Mesothelial cell of epicardium (in vitro differentiated cells): ENCODE measurements at regions not wholly inside any gene's neighbourhood (a gene's known extent, or its start where the extent isn't known, plus 50 kb on each side); places are given as distances from the start of the nearest gene placed in this dataset.

Experiments used
- DNase-seq, 2 experiments: peaks; one replicate each; pipeline ENCODE4 v3.0.0; 2021; ENCODE audit warnings: low spot score in 2 of 2; ENCODE audit not compliant: unreplicated experiment in 2 of 2
- H3K27ac Mint-ChIP-seq: 2 replicates; pipeline ENCODE4 v1.8.0; 2021; ENCODE audit warnings: mixed read lengths
- H3K27me3 Mint-ChIP-seq: 2 replicates; pipeline ENCODE4 v1.8.0; 2021; ENCODE audit warnings: low read depth, mixed read lengths
- H3K36me3 Mint-ChIP-seq: 2 replicates; pipeline ENCODE4 v1.8.0; 2021; ENCODE audit warnings: mixed read lengths
- H3K4me1 Mint-ChIP-seq: 2 replicates; pipeline ENCODE4 v1.8.0; 2021; ENCODE audit warnings: mixed read lengths
- H3K4me3 Mint-ChIP-seq: 2 replicates; pipeline ENCODE4 v1.8.0; 2021; ENCODE audit warnings: mild to moderate bottlenecking, moderate library complexity, mixed read lengths
- H3K9me3 Mint-ChIP-seq: 2 replicates; pipeline ENCODE4 v1.8.0; 2021; ENCODE audit warnings: mixed read lengths
- TF ChIP-seq, protein P1 (sequence below): fragments of 200-600 bp; sonication (generic); IDR thresholded peaks from one replicate; pipeline ENCODE4 v1.5.0; 2021; ENCODE audit warnings: antibody characterized with exemption; ENCODE audit not compliant: unreplicated experiment

DNA sequence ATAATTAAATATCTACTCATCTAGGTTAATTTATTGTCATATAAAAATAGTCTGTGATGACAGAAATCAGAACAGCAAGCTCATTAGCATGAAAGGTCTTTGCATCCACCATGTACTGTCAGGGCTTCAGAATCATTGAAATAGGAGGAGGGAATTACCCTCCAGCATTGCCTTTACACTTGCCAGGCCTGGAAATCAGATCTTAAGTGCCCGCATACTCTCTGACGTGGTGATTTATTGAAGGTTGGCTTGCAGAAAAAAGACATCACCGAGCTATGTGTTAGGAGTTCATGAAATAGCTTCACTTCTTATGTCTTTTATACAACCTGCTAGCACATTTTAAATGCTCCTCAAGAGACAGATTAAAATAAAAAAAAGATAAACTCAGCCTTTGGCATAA lies 661.7 kb upstream of the SLITRK1 start:
- Mint-ChIP-seq H3K27me3 (no peaks in the 10 kb centered on the region), H3K4me3 (no peak overlapping the region), H3K27ac (no peak overlapping the region), H3K4me1 (peaks cover 13% of the 10 kb centered on the region), H3K9me3 (peaks cover 12% of the 10 kb centered on the region), H3K36me3 (peaks cover 2% of the 10 kb centered on the region)
- DNase-seq = no peak
- TF ChIP-seq, protein P1, sequence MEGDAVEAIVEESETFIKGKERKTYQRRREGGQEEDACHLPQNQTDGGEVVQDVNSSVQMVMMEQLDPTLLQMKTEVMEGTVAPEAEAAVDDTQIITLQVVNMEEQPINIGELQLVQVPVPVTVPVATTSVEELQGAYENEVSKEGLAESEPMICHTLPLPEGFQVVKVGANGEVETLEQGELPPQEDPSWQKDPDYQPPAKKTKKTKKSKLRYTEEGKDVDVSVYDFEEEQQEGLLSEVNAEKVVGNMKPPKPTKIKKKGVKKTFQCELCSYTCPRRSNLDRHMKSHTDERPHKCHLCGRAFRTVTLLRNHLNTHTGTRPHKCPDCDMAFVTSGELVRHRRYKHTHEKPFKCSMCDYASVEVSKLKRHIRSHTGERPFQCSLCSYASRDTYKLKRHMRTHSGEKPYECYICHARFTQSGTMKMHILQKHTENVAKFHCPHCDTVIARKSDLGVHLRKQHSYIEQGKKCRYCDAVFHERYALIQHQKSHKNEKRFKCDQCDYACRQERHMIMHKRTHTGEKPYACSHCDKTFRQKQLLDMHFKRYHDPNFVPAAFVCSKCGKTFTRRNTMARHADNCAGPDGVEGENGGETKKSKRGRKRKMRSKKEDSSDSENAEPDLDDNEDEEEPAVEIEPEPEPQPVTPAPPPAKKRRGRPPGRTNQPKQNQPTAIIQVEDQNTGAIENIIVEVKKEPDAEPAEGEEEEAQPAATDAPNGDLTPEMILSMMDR = no peak

DNA sequence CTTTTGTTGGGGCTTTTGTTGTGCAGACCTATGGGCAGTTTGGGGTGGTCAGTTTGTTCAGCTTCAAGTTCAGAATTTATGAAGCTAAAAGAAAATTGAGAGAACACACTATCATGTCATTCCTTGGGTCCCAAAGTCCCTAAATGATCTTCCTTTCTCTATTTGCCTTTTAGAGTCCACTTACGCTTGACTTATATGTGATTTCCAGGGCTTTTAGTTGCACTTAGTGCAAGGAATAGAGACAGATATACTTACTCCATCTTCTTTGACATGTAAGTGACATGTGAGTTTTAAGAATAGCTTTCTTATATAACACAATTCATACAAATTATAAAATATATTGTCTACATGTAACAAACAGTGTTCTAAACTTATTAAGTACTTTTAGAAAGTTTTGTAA lies 660.1 kb upstream of the SLITRK1 start:
- no peaks in the 10 kb centered on the region for H3K27me3 Mint-ChIP-seq
- no peak for DNase-seq
- peaks cover 14% of the 10 kb centered on the region for H3K4me1 Mint-ChIP-seq
- no peak overlapping the region for H3K27ac Mint-ChIP-seq
- TF ChIP-seq, protein P1 = no peak
- H3K36me3 Mint-ChIP-seq = peaks cover 2% of the 10 kb centered on the region
- peaks cover 12% of the 10 kb centered on the region for H3K9me3 Mint-ChIP-seq
- H3K4me3 Mint-ChIP-seq = no peak overlapping the region

DNA sequence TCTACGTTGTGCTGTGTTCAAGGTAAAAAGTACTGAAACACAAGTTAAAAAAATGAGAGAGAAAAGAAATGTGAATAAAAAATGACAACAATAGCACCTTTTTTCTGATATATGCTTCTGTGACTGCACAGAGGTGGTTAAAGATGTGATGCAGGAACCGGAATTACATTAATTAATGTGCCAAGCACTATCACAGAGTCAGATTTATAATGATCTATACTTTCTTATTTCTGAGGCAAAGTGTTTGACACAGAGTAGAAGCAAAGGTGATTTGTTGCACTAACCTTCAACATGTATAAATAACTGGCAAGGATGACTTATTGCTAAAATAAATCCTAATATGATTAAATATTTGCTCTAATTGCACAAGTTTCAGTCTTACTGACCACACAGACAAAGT lies 654.6 kb upstream of the SLITRK1 start:
- Mint-ChIP-seq H3K4me1 (peaks cover 6% of the 10 kb centered on the region), H3K27ac (no peak overlapping the region), H3K36me3 (no peaks in the 10 kb centered on the region), H3K4me3 (no peak overlapping the region), H3K9me3 (no peaks in the 10 kb centered on the region), H3K27me3 (no peaks in the 10 kb centered on the region)
- no peak for DNase-seq
- TF ChIP-seq, protein P1 = no peak

DNA sequence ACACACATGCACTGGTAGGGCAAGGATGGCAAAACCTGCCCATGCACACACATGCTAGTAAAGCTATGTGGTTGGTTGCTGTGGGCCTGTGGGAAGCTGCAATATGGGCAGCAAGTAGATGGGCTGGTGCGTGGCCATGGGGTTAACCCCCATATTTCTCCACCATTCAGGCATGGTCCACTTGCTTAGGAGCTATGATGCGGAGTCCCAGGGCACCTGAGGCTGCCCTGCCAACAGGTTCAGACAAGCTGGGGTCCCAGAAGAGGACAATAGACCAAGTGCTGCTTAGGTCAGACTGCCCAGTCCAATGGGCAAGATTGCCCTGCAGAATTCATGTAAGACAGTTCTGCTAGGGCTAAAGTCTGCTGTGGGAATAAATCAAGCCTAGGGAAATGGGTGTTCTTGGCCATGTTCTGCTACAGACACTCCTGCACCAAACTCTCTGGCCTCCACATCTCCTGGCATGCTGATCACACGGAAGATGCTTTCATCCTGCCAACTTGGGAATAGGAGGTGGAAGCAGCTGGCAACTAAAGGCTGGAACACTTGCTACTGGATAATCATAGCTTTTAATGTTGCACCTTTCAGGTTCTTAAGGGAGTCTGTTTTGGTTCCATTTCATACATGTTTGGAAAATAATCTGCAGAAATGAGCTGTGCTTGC lies 646.3 kb upstream of the SLITRK1 start:
- Mint-ChIP-seq H3K4me1 (peaks cover 10% of the 10 kb centered on the region), H3K27me3 (no peaks in the 10 kb centered on the region), H3K36me3 (no peaks in the 10 kb centered on the region), H3K9me3 (peaks cover 2% of the 10 kb centered on the region), H3K4me3 (no peak overlapping the region), H3K27ac (no peak overlapping the region)
- TF ChIP-seq, protein P1 = no peak
- no peak for DNase-seq

DNA sequence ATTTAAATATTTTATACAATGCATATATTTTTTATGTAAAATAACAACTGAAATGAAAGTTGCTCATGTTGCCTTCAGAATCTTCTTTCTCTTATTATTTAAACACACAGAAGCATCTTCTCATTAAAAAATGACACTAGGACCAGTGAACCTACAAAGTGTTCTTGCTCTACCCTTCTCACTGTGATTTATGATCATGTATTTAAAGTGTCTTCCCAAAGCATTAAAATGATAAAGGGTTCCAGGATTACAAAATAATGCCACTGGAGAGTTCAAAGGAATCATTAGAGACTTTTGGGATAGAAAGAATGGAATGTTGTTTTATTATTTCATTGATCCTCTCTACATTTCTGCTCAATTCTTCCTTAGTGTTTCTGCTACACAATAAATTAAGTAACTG lies 643.6 kb upstream of the SLITRK1 start:
- TF ChIP-seq, protein P1 = no peak

DNA sequence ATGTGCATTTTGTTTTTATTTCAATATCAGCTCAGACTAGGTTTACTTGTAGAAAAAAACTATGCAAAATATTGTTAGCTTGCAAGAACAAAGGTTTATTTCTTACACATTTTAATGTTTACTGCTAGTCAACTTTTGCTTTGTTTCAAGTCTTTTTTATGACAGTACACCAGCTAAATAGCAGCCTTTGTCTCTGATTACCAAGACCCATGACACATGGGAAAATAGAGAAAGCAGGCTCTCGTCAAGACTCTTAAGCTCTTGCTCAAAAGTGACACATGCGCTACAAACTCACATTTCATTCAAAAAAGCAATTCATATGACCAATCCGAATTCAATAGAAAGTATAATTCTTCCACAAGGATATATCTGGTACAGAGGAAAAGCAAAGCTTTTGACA lies 642.3 kb upstream of the SLITRK1 start:
- no peaks in the 10 kb centered on the region for H3K27me3 Mint-ChIP-seq
- H3K9me3 Mint-ChIP-seq = peaks cover 12% of the 10 kb centered on the region
- no peaks in the 10 kb centered on the region for H3K36me3 Mint-ChIP-seq
- no peak for DNase-seq
- no peak overlapping the region for H3K27ac Mint-ChIP-seq
- no peak overlapping the region for H3K4me3 Mint-ChIP-seq
- TF ChIP-seq, protein P1 = no peak
- peaks cover 7% of the 10 kb centered on the region for H3K4me1 Mint-ChIP-seq

More for the DNA sequence above, 643.6 kb upstream of the SLITRK1 start:
- no peak for DNase-seq
- no peaks in the 10 kb centered on the region for H3K27me3 Mint-ChIP-seq
- H3K36me3 Mint-ChIP-seq = no peaks in the 10 kb centered on the region
- no peak overlapping the region for H3K27ac Mint-ChIP-seq
- H3K4me1 Mint-ChIP-seq = peaks cover 7% of the 10 kb centered on the region
- peaks cover 10% of the 10 kb centered on the region for H3K9me3 Mint-ChIP-seq
- H3K4me3 Mint-ChIP-seq = no peak overlapping the region
